ENCODE measurements at regions not wholly inside any gene's neighbourhood (a gene's known extent, or its start where the extent isn't known, plus 50 kb on each side); places are given as distances from the start of the nearest gene placed in this dataset.

- no peak for TF ChIP-seq ZNF230 (CRISPR knock-in tag; IDR thresholded peaks at IDR 0.05)
- no peak for TF ChIP-seq FOXM1 (CRISPR knock-in tag; IDR thresholded peaks at IDR 0.05)
- no peak for TF ChIP-seq AFF4 (CRISPR knock-in tag; IDR thresholded peaks at IDR 0.05)
- TF ChIP-seq ZNF296 (CRISPR knock-in tag; conservative IDR thresholded peaks at IDR 0.05) = no peak
- no peak for TF ChIP-seq POLR2A (IDR thresholded peaks at IDR 0.05; ENCODE audit: insufficient read depth in 1 of 2, low read depth in 2 of 2, low read length in 2 of 2)
- no peak for TF ChIP-seq TEAD2 (CRISPR knock-in tag; IDR thresholded peaks at IDR 0.05)
- no peak for TF ChIP-seq JUN (CRISPR knock-in tag; IDR thresholded peaks at IDR 0.05)
- TF ChIP-seq POLR2AphosphoS5 (IDR thresholded peaks at IDR 0.05; ENCODE audit: low read depth, low read length) = no peak
Observed at GRCh38 chr1:185546029-185546428, 188.2 kb upstream of the HMCN1 start.
